HepG2 (cell line): ENCODE measurements at regions not wholly inside any gene's neighbourhood (a gene's known extent, or its start where the extent isn't known, plus 50 kb on each side); places are given as distances from the start of the nearest gene placed in this dataset.

Source experiments
- TAF1 ChIP-seq: sonication (generic); formaldehyde crosslinking; IDR thresholded peaks from 2 replicates; pipeline ENCODE4 v1.4.0; 2020; ENCODE audit warnings: missing genetic modification reagents
- ZKSCAN5 ChIP-seq: sonication (generic); formaldehyde crosslinking; IDR thresholded peaks from 2 replicates; pipeline ENCODE4 v1.5.1; 2020; ENCODE audit warnings: mild to moderate bottlenecking, missing genetic modification reagents
- ZSCAN12 ChIP-seq: sonication (generic); formaldehyde crosslinking; IDR thresholded peaks from 2 replicates; pipeline ENCODE4 v1.9.0; 2021; ENCODE audit warnings: mild to moderate bottlenecking, missing genetic modification reagents

GRCh38 chr4:87920478-87920877 lies 55.0 kb upstream of the SPP1 start:
- TF ChIP-seq TAF1 (CRISPR knock-in tag) (no peak), ZKSCAN5 (CRISPR knock-in tag) (no peak), ZSCAN12 (CRISPR knock-in tag) (no peak)
